Kidney epithelial cell (primary cell): ENCODE measurements at regions not wholly inside any gene's neighbourhood (a gene's known extent, or its start where the extent isn't known, plus 50 kb on each side); places are given as distances from the start of the nearest gene placed in this dataset.

Experiments
- DNase-seq: peaks from one replicate; pipeline ENCODE4 v3.0.0-alpha.2; 2010; ENCODE audit warnings: low read depth
- H3K27me3 ChIP-seq: 2 replicates; pipeline ENCODE4 v1.6.0; 2011; ENCODE audit warnings: low read length; ENCODE audit not compliant: control insufficient read depth, insufficient read depth
- H3K36me3 ChIP-seq: 2 replicates; pipeline ENCODE4 v1.5.1; 2011; ENCODE audit warnings: low read length; ENCODE audit not compliant: control insufficient read depth, insufficient read depth
- H3K4me3 ChIP-seq: 2 replicates; pipeline ENCODE4 v1.5.1; 2011; ENCODE audit warnings: low read depth, mild to moderate bottlenecking, control low read depth, low read length
- CTCF ChIP-seq: IDR thresholded peaks from 2 replicates; pipeline ENCODE4 v1.5.1; 2011; ENCODE audit warnings: mild to moderate bottlenecking, moderate library complexity, low read length, control low read depth, inconsistent platforms; ENCODE audit not compliant: insufficient read depth, poor library complexity, severe bottlenecking

- Histone ChIP-seq H3K27me3 (peaks cover 5% of the 10 kb centered on the region), H3K4me3 (no peak overlapping the region), H3K36me3 (no peaks in the 10 kb centered on the region)
- DNase-seq: no peak
- TF ChIP-seq CTCF: peak; percentile 62
Measured at GRCh38 chr9:19922476-19923118, 133.8 kb upstream of the SLC24A2 start.

- TF ChIP-seq CTCF: no peak
- DNase-seq: no peak
- no peak overlapping the region for H3K4me3 ChIP-seq
- H3K36me3 ChIP-seq: no peaks in the 10 kb centered on the region
- H3K27me3 ChIP-seq: peaks cover 4% of the 10 kb centered on the region
Measured at GRCh38 chr9:19920401-19920800, 131.6 kb upstream of the SLC24A2 start.

GRCh38 chr9:19918630-19919029 is 129.8 kb upstream of the SLC24A2 start:
- no peaks in the 10 kb centered on the region for H3K27me3 ChIP-seq

GRCh38 chr9:19914044-19914443 is 125.2 kb upstream of the SLC24A2 start:
- H3K27me3 ChIP-seq: no peaks in the 10 kb centered on the region
- H3K36me3 ChIP-seq: no peaks in the 10 kb centered on the region
- no peak for TF ChIP-seq CTCF
- DNase-seq: no peak
- no peak overlapping the region for H3K4me3 ChIP-seq

More at GRCh38 chr9:19918630-19919029, 129.8 kb upstream of the SLC24A2 start:
- no peak for TF ChIP-seq CTCF
- Histone ChIP-seq H3K36me3 (no peaks in the 10 kb centered on the region), H3K4me3 (no peak overlapping the region)
- no peak for DNase-seq

- H3K27me3 ChIP-seq: no peaks in the 10 kb centered on the region
- no peak overlapping the region for H3K4me3 ChIP-seq
- DNase-seq: no peak
- H3K36me3 ChIP-seq: no peaks in the 10 kb centered on the region
- TF ChIP-seq CTCF: no peak
Measured at GRCh38 chr9:19913151-19913550, 124.3 kb upstream of the SLC24A2 start.

GRCh38 chr9:19903076-19903475 is 114.2 kb upstream of the SLC24A2 start:
- no peak for DNase-seq
- H3K4me3 ChIP-seq: no peak overlapping the region
- H3K27me3 ChIP-seq: no peaks in the 10 kb centered on the region
- no peak for TF ChIP-seq CTCF
- H3K36me3 ChIP-seq: no peaks in the 10 kb centered on the region
